22Rv1 (cell line): ENCODE measurements at regions not wholly inside any gene's neighbourhood (a gene's known extent, or its start where the extent isn't known, plus 50 kb on each side); places are given as distances from the start of the nearest gene placed in this dataset.

Experiments used
- ZFX ChIP-seq: fragments of 450-650 bp; IDR thresholded peaks from 2 replicates; pipeline ENCODE4 v1.6.1; 2017; ENCODE audit warnings: antibody characterized with exemption, borderline replicate concordance
- TF ChIP-seq, protein P1 (sequence below): fragments of 450-650 bp; IDR thresholded peaks from 2 replicates; pipeline ENCODE4 v1.5.1; 2017; ENCODE audit warnings: mild to moderate bottlenecking

DNA sequence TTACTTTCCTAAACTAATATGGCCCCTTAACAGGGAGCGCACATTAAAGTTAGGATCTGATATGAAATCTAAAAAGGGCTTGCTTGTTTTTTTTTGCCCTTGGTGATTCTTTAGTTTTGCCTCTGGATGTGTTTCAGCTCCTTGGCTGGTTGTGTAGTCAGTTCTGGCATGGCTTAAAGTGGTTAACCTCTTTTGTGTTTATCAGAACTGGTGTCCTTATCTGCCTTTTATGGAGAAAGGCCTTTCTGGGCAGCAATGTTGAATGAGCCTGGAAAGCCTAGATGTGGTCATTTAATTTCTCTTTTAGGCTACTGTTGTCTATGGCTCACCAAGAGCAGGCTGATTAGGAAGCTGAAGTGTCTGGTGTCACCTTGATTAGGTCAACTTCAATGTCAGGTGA is 254.5 kb upstream of the ROPN1 start:
- TF ChIP-seq, protein P1, sequence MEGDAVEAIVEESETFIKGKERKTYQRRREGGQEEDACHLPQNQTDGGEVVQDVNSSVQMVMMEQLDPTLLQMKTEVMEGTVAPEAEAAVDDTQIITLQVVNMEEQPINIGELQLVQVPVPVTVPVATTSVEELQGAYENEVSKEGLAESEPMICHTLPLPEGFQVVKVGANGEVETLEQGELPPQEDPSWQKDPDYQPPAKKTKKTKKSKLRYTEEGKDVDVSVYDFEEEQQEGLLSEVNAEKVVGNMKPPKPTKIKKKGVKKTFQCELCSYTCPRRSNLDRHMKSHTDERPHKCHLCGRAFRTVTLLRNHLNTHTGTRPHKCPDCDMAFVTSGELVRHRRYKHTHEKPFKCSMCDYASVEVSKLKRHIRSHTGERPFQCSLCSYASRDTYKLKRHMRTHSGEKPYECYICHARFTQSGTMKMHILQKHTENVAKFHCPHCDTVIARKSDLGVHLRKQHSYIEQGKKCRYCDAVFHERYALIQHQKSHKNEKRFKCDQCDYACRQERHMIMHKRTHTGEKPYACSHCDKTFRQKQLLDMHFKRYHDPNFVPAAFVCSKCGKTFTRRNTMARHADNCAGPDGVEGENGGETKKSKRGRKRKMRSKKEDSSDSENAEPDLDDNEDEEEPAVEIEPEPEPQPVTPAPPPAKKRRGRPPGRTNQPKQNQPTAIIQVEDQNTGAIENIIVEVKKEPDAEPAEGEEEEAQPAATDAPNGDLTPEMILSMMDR: no peak
- no peak for TF ChIP-seq ZFX
